ENCODE measurements at regions not wholly inside any gene's neighbourhood (a gene's known extent, or its start where the extent isn't known, plus 50 kb on each side); places are given as distances from the start of the nearest gene placed in this dataset.

DNA sequence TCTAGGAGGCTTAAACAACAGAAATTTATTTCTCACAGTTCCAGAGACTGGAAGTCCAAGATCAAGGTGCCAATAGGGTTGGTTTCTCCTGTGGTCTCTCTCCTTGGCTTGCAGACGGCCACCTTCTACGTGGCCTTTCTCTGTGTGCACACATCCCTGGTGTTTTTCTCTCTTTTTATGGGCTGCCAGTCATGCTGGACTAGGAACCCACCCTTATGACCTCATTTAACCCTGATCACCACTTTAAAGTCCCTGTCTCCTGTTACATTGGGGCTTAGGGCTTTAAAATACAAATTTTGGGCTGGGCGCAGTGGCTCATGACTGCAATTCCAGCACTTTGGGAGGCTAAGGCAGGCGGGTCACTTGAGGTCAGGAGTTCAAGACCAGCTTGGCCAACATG, 157.1 kb downstream of the TLE1 start:
- no peak for DNase-seq

DNA sequence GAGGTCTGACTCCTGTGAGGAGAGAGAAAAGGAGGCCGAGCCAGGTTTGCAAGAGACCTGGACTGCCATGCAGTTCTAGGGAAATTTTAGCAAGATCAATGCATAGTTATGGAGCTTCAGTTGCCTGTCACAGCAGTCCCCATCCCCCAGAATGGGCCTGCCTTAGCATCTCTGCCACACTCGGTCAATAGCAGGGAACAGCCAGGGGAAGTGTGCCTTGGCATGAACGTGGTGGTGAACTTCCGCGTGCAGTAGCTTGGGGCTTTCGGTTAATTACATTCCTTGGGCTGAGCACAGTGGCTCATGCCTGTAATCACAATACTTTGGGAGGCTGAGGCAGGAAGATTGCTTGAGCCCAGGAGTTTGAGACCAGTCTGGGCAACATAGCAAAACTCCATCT, 157.8 kb downstream of the TLE1 start:
- DNase-seq, result no peak

DNA sequence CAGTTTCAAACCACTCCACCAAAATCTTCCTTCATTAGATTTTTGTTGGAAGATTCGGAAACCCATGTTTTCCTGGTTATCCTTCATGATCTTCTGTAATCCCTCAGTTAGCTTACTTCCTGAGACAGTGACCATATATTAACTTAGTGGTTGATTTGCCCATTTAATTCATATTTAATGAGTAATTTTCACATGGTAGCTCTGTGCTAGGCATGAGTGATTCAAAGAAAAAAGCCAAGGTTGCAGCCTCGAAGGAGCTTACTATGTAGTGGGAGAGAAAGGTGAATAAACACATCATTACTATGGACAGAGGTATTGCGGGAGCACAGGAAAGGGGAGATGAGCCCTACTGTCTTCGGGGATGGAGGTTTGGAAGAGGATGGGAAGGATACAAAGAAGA, 158.5 kb downstream of the TLE1 start:
- no peak for DNase-seq

DNA sequence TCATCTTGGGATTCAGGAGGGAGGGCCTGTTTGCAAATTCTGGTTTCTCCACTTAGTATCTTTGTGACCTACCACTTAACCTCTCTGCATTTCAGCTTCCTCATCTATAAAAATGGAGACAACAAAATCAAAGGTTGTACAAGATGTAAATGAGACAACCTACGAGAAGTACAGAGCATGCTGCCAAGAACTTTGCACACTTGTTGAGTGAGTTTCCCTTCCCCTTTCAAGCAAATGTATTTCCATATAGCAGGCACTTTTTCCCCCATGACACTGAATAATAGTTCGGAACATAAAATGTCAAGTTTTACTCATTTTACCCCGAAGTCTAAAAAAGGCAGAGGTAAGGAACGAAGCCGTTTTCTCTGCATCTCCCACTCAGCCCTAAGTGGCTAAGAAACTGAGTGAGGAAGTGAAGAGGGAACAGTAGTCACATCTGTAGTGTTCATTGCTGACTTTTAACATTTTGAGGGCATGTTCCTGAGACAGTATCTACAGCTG, 159.0 kb downstream of the TLE1 start:
- DNase-seq, result no peak

DNA sequence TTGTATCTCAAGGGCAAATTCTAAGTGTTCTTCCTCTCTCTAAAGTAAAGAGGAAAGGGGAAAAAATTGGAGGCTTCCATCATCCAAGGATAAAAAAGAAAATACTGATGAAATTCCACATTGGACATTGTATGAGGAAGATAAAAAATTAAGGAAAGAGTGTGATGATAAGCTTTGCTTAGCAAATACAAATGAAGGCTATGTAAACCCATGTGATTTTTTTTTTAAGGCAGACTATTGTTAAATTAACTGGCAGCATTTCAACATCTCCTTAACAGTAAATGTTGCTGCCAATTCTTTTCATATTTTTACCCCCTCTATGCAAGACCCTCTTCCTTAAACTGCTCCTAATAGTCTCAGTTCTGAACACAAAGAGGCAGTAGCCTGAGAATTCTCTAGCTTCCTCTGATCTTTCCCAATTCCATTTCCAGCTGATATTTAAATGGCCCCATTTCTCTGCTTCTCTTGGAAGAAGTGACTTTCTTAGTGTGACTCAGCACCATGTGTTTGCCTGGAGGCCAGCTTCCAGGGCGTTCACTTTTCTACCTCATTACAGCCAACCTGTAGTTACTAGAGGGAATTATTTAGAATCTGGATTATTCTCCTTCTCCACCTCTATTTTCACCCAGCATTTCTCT, 159.7 kb downstream of the TLE1 start:
- DNase-seq, result no peak

DNA sequence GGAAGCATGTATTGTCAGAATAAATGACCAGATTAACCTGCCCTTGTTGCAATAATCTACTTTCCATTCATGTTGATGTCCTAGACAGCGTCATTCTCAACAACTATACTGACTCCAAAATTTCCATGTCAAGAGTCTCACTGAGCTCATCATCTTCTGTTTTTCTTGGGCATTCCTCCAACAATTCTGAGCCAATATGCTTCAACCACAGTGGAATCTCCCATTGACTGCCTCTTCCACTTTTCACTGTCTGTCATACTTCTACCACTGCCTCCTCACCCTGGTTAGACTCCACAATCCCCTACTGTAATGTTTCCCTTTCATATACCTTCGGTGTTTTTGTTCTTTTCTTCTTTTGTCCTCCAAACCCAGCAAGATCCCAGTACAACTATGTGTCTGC, 162.8 kb downstream of the TLE1 start:
- no peak for DNase-seq

DNA sequence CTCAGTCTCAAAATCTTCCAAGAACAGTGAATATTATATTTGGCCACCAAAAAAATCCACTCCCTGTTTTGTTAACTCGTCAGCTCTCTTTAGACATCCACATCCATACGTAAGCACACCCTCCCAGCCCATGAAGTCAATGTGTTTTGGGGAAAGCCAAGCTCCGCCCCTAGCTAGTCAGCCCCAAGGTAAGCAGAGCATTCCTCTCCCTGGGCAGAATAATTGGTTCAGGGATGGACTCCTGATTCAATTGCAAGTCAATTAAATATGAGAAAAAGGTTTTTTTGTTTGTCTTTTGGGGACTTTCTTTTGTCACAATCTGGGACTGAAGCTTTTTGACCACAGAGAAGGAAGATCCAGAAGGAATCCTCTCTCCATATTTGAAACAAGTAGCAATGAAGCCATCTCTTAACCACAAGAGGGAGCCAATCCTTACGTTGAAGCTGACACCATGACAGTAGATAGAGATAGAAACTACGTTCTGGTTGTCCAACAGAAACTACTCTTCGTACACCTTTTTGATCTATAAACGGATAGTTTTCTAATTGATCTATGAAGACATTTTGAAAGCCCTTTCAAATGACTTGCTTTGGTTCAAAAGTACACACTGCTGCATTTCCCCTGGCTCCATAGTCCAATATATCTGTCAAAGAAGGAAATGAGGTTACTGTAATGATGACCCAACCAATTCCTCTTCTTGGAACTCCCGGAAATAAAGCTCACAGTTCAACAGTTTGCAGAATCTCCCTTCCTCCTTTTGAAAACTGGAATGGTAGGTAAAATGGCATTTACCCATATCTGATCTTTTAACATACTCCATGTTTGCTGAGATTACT, 166.4 kb downstream of the TLE1 start:
- DNase-seq, result no peak

DNA sequence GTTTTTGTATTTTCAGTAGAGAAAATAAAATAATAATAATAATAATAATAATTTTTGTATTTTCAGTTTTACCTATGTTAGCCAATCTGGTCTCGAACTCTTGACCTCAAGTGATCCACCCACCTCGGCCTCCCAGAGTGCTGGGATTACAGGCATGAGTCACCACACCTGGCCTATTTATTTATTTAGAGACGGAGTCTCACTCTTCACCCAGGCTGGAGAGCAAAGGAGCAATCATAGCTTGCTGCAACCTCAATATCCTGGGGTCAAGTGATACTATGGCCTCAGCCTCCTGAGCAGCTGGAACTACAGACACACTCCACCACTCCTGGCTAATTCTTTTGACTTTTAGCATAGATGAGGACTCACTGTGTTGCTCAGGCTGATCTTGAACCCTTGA, 167.5 kb downstream of the TLE1 start:
- DNase-seq, result no peak

DNA sequence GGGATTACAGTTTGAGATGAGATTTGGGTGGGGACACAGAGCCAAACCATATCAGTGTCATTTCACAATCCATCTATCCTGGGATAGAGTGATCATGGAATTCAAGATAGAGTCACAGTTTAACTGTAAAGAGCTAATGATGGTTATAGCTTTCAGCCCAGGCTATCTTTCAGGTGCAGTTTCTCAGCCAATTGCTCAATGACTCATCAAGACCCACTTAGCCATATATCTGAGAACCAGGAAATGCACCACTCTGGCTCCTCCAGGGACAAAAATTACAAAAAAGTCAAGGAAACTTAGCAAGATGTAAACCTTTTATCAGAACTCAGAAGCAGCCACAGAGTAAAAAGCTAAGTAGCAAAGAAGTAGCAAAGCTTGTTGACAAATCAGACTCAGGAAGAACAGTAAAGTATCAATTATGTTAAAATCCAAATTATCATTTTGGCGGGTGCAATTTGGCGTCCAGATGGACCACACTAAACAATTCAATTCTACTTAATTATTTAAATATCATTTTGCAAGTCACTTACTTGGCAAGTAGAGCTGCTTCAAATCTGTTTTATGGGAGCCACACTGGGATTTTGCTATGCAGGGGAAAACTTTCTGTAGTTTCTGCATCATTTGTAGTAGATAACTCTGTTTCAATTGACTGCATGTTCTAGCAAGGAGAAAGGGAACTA, 169.4 kb downstream of the TLE1 start:
- no peak for DNase-seq

DNA sequence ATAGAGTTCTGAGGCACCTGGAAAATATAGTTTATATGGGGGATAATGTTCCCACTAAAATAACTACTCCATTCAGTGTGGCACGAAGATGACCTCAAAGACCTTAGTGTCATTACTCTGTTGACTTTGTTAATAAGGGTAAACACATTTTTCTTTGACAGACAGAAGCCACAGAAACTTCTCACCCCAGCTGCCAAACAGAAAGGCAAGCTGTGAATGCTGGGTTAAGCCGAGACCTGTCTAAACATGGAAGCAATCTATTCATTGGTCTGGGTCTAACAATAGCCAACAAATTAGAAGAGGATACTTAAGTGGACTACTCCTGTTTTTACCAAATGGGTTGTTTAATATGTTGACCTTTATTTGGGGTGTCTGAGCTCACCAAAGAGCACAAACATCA, 171.4 kb downstream of the TLE1 start:
- DNase-seq, result no peak

DNA sequence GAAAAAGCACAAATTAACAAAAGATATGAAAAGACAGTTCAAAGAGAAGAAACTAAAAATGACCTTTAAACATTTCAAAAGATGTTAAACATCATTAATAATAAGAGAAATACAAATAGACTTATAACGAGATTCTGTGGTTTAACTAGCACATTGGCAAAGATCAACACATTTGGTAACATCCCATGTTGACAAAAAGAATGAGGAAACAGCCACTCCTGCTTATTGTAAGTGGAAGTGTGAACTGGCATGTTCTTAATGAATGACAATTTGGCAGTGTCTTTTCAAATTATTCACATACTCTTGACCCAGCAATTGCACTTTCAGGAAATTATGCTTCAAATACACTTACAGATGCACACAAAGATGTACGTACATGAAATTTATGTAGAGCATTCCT, 176.3 kb downstream of the TLE1 start:
- no peak for DNase-seq

DNA sequence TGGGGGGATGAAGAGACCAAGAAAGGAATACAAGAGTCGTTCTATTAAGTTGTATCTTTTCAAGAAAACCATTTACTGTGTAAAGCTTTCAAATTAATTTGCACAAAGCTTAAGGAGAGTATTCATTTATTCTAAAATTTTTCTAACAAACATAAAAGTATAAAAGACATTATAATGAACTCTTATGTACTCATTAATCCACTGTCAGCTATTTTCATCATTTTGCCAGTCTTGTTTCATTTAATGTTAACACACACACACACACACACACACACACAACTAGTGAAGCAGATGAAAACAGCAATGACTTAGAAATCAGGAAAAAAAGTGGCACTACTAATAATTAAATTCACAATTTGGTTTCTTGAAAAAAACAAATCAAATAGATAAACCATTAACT, 176.7 kb downstream of the TLE1 start:
- no peak for DNase-seq

DNA sequence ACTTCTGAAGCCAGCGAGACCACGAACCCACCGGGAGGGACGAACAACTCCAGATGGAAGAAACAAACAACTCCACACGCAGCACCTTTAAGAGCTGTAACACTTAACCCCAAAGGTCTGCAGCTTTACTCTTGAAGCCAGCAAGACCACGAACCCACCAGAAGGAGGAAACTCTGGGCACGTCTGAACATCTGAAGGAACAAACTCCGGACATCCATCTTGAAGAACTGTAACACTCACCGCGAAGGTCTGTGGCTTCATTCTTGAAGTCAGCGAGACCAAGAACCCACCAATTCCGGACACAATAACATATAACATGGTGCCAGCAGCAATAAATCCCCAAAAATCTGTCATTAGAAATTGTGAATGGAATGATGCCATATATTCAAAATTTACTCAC, 180.9 kb downstream of the TLE1 start:
- DNase-seq, result no peak

DNA sequence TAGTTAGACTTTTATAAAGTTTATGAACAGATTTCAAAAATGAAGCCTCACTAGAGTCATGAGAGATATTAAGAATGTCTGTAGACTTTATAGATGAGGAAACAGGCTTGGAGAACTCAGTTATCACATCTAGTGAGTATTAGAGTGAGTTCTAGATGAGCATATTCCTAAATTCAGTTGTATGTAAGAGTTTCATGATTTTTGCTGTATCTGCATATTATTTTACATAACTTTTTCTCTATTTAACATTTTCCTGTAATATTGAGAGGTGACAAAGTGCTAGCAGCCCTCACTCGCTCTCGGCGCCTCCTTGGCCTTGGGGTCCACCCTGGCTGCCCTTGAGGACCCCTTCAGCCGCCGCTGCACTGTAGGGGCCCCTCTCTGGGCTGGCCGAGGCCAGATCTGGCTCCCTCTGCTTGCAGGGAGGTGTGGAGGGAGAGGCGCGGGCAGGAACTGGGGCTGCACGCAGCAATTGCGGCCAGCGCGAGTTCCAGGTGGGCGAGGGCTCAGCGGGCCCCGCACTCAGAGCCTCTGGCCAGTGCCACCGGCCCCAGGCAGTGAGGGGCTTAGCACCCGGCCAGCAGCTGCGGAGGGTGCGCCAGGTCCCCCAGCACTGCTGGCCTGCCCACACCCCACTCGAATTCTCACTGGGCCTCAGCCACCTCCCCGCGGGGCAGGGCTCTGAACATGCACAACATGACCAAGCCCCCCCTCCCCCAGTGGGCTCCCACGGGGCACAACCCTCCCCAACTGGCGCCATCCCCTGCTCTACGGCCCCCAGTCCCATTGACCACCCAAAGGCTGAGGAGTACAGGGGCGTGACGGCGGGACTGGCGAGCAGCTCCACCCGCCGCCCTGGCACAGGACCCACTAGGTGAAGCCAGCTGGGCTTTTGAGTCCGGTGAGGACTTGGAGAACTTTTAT, 182.1 kb downstream of the TLE1 start:
- no peak for DNase-seq

DNA sequence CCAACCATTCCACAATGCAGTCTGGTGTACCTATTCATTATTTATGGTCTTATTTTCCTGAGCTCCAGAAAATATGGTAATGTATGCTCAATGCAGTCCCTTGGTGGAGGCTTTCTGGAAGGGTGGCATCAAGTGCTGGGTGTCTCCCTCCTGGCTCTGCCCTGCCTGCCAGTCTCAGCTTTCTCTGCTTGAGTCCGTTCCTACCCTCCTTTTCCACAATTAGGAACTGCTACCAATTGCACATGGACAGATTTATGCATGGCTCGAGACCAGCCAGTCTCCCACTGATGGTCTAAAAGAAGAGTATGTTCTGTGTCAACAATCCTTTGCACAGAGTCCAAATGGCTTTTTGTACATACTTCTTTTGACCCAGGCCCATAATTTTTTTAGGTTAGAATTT, 189.8 kb downstream of the TLE1 start:
- DNase-seq, result no peak

DNA sequence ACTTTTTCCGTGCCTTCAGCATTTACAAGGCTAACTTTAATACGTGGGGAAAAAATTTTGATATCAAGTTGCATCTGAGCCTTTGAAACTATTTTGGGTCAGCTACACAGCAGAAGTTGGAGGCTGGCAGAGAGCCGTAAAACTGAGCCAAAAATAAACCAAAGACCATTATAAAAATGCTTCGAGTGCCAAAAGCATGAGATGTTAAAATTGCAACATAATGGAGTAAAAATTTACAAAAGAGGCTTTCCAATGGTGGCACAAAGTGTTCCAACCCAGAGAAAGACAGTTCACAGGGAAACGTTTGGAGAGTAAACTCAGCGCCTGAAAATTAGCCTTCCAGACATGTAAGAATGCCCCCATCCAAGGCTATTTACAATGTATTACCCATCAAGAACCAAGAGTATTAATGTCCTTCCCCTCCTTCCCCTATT, 190.3 kb downstream of the TLE1 start:
- no peak for DNase-seq

DNA sequence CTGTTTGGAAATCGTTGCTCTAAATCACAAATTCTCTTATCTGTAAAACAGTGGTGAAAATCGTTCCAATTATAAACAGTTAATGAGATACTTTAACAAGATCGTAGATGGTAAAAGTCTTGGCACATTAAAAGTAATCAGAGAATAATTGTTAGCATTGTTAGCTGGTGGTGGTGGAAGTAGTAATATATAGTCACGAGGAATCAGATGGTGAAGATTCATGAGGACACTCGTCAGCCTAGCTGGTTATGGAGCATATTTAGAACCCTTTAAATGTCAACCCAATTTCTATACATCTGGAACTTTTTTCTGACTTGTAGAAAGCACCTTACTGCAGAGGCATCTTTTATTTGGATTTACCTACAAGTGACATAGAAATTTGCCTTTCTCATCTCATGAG, 190.8 kb downstream of the TLE1 start:
- DNase-seq, result no peak

DNA sequence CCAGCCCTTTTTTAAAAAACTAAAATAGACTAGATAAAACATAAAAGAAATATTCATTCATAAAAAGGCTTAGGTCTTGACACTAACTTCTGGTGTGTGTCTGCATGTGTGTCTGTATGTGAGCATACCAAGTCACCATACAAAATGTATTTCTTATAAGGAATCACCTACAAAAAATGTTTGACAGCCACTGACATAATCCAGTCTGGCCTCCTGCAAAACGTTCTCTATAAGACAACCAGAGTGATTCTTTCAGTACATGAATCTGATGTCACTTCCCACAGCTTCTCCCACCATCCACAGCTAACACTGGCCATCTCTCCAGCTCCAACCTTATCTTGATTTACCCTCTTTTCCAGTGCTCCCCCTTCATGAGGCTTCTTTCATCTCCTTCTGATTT, 192.3 kb downstream of the TLE1 start:
- DNase-seq, result no peak

DNA sequence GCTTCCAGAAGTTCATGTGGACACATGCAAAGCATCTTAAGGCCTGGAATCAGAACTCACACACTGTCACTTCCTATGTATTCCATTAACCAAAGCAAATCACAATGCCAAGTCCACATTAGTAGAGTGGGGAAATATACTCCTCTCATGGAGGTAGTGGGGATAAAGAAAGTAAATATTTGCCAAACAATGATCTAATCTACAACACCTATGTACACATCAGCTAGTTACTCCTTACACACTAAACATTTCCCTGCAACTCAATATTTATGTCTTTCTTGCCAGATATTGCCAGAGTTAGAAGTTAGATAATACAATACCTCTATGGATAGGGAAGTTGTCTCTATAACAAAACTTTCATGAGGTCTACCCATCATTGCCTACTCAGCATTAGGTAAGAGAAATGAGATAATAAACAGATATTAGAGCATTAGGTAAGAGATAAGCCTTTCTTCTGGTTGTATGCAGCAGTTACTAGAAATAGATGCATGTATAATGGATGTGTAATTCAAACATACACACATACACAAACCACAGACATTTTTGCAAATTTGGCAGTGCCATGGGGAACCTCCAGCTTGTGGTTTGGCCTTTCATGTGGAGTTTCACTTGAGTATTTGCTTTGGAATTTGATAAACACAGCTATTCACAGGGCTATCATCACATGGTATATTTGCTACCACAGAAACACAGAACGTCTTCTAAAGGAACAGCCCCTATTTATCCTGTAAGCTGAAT, 196.5 kb downstream of the TLE1 start:
- no peak for DNase-seq

DNA sequence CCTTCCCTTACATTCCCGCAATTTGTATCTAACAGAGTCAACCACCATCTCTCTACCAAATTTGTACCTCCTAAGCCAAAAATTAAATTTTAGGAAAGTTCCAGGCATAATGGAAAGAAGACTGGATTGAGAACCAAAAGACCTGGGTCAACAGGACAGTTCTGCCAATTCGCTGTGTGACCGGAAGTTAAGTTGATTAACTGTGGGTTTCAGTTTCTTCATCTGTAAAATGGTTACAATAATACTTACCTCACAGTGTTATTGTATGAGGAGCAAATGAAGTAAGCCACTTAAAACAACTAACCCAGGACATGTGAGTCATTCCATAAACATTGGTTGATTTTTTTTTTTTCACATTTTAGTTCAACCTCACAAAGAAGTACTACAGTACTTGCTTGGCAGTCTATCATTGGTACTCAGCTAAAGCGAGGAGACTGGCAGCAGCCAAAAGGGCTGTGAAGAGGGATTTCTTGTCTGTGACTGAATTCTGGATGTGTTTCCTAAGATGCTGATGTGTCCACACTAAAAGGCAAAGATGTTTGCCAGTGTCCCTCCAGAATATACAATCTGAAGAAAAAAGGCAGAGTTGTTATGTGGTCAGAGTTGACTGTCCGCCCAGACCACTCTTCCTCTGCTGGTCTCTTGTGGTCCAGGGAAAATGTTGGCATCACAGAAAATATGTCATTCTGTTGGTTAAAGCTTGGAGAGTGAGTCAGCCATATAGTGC, 198.6 kb downstream of the TLE1 start:
- DNase-seq, result no peak

DNA sequence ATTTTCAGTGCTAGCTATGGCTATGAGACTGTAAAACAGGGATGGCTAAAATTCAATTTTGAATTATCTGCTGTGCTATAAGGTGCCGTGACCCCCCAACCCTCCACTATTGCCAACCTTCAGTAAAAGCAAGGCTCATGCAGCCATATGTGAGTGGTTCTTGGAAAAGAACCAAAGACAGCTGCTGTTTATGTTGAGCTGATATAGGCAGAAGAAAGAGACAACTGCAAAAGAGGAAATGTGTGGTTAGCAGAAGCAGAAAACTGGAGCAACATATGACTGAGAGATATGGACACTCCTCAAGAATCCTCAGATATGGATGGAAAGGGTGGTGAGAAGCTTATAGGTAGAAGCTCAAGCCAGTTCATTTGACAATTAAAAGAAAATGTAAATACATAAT, 200.3 kb downstream of the TLE1 start:
- no peak for DNase-seq

Data from activated effector memory CD4-positive, alpha-beta T cell treated with anti-CD3 and anti-CD28 coated beads, Interleukin-2, amount 50 U/mL, for 16 hours (primary cell).